Stomach (tissue), 8 donors: ENCODE measurements at regions not wholly inside any gene's neighbourhood (a gene's known extent, or its start where the extent isn't known, plus 50 kb on each side); places are given as distances from the start of the nearest gene placed in this dataset.

ENCODE experiments used
- DNase-seq, 2 donors: peaks; one replicate each; pipeline versions ENCODE4 v3.0.0 to v3.0.0-alpha.2; 2013 to 2019
- H3K27ac ChIP-seq, 5 donors: fragments of 200-600 bp in 4 of 5; sonication (generic) in 4 of 5; one replicate each; pipeline ENCODE4 v1.5.1; 2013 to 2019; ENCODE audit warnings: mild to moderate bottlenecking in 1 of 5, moderate library complexity in 1 of 5
- H3K27me3 ChIP-seq, 3 donors: fragments of 200-600 bp; sonication (generic); one replicate each; pipeline ENCODE4 v1.5.1; 2017 to 2019; ENCODE audit warnings: mixed run types in 1 of 3
- H3K36me3 ChIP-seq, 4 donors: fragments of 200-600 bp; sonication (generic); 1 replicate in 3 of 4; 2 replicates in 1 of 4; pipeline ENCODE4 v1.5.1; 2016 to 2019
- H3K4me1 ChIP-seq, 4 donors: fragments of 200-600 bp; sonication (generic); one replicate each; pipeline ENCODE4 v1.5.1; 2016 to 2019
- H3K4me3 ChIP-seq, 4 donors: fragments of 200-600 bp; sonication (generic) in 3 of 4; one replicate each; pipeline ENCODE4 v1.5.1; 2016 to 2019; ENCODE audit warnings: mild to moderate bottlenecking in 1 of 4
- H3K9me3 ChIP-seq, 4 donors: fragments of 200-600 bp; sonication (generic); one replicate each; pipeline ENCODE4 v1.5.1; 2016 to 2019
- EP300 ChIP-seq: sonication (generic); formaldehyde crosslinking; IDR thresholded peaks from one replicate; pipeline ENCODE4 v1.6.1; 2017; ENCODE audit warnings: antibody characterized with exemption
- POLR2A ChIP-seq, 4 donors: fragments of 450-650 bp; IDR thresholded peaks; one replicate each; pipeline ENCODE4 v1.6.1; 2016; ENCODE audit warnings: antibody characterized with exemption in 4 of 4, control low read depth in 2 of 4, mild to moderate bottlenecking in 1 of 4, moderate library complexity in 1 of 4
- POLR2AphosphoS5 ChIP-seq, 3 donors: sonication (generic); formaldehyde crosslinking; IDR thresholded peaks; one replicate each; pipeline ENCODE4 v1.6.1; 2016; ENCODE audit warnings: antibody characterized with exemption in 3 of 3
- WGBS, 5 donors: extraction: QIAGEN DNeasy Blood & Tissue Kit in 3 of 5; methylation state at CpG; one replicate each; pipeline versions ENCODE4 v1.1.5 to v1.1.7; 2013 to 2018; 5-methylcytosine and 5-hydroxymethylcytosine counted together
- intact Hi-C: fragments of 100-400 bp; cut with DNase I; formaldehyde crosslinking; loops from one replicate; pipeline ENCODE4 v1.15.1; 2023; ENCODE audit warnings: low total_unique reads
- TF ChIP-seq, protein P1 (sequence below), 7 experiments: fragments of 450-650 bp in 4 of 7; fragments of 200-600 bp in 3 of 7; sonication (generic) in 3 of 7; IDR thresholded peaks; one replicate each; pipeline ENCODE4 v1.5.1; 2016 to 2019; ENCODE audit warnings: antibody characterized with exemption in 7 of 7, control low read depth in 2 of 7, mild to moderate bottlenecking in 1 of 7
- donor health status: healthy with polysubstance abuse.
- donor health status: Bipolar disorder and iron deficiency.
- donor health status: healthy.

DNA sequence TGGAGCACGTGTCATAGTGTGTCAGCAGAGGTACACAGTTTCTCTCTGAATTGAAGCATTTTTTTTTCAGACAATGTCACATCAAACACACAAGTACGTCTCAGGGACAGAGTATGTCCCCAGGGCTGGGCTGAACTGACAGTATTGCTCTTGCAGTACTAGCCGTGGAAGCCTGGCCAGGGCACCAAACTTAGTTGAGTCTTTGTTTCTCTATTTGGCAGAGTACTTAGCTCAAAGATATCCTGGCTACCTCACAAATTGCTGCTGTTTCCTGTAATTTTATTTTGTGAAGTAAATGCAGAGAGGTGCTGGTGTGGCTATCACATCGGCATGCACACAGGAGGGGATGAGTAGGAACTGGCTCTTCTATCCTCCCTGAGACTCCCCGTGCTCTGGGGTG lies 691.6 kb upstream of the HS6ST1 start:
- Histone ChIP-seq H3K27me3 (no peaks in the 10 kb centered on the region), H3K27ac (no peak overlapping the region), H3K9me3 (no peaks in the 10 kb centered on the region), H3K4me1 (no peaks in the 10 kb centered on the region), H3K36me3 (no peaks in the 10 kb centered on the region), H3K4me3 (no peak overlapping the region)
- intact Hi-C loops: no loop called here
- WGBS, 5 donors: 72 to 78% (median 76%) methylated on average over 5 of the region's 5 CpGs
- TF ChIP-seq POLR2AphosphoS5 (IDR thresholded peaks at IDR 0.05) (no peak), POLR2A (IDR thresholded peaks at IDR 0.05) (no peak), EP300 (no peak)
- TF ChIP-seq, protein P1, sequence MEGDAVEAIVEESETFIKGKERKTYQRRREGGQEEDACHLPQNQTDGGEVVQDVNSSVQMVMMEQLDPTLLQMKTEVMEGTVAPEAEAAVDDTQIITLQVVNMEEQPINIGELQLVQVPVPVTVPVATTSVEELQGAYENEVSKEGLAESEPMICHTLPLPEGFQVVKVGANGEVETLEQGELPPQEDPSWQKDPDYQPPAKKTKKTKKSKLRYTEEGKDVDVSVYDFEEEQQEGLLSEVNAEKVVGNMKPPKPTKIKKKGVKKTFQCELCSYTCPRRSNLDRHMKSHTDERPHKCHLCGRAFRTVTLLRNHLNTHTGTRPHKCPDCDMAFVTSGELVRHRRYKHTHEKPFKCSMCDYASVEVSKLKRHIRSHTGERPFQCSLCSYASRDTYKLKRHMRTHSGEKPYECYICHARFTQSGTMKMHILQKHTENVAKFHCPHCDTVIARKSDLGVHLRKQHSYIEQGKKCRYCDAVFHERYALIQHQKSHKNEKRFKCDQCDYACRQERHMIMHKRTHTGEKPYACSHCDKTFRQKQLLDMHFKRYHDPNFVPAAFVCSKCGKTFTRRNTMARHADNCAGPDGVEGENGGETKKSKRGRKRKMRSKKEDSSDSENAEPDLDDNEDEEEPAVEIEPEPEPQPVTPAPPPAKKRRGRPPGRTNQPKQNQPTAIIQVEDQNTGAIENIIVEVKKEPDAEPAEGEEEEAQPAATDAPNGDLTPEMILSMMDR (IDR thresholded peaks at IDR 0.05): no peak
- DNase-seq: no peak

DNA sequence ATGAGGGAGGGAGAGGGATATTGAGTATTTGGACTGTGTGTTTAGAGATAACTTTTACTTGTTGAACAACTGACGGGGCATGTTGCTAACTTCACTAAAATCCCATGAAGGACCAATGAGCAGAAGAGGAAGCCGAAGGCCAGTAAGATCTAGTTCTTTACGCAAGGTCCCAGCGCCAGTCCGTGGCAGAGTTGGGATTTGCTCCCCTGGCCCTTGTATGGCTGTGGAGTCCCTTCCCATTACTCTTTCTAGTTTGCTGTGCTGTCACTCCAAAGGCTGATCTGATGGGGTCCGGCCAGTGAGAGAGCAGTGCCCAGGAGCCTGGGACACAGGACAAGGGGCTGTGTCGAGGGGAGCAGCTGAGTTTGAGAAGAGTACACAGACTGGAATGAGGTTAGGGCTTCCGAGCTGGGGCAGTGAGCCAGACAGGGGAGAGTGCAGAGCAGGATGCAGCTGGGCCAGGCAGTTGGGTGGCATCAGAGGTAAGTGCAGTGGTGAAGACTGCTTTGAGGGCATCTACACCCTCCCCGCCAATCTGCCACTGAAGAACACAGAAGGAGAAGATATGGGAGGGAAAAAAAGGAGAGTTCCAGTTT lies 692.9 kb upstream of the HS6ST1 start:
- no peak for DNase-seq
- TF ChIP-seq POLR2AphosphoS5 (IDR thresholded peaks at IDR 0.05) (no peak), EP300 (no peak), POLR2A (IDR thresholded peaks at IDR 0.05) (no peak)
- TF ChIP-seq, protein P1 (IDR thresholded peaks at IDR 0.05): no peak
- intact Hi-C loops: no loop called here
- Histone ChIP-seq H3K4me1 (no peaks in the 10 kb centered on the region), H3K27me3 (no peaks in the 10 kb centered on the region), H3K27ac (no peak overlapping the region), H3K4me3 (no peak overlapping the region), H3K36me3 (no peaks in the 10 kb centered on the region), H3K9me3 (no peaks in the 10 kb centered on the region)
- WGBS, 5 donors: 61 to 84% (median 73%) methylated on average over 9 of the region's 9 CpGs

GRCh38 chr2:129014432-129014831 lies 695.8 kb upstream of the HS6ST1 start:
- TF ChIP-seq, protein P1 (IDR thresholded peaks at IDR 0.05): no peak
- TF ChIP-seq POLR2A (IDR thresholded peaks at IDR 0.05) (no peak), EP300 (no peak), POLR2AphosphoS5 (IDR thresholded peaks at IDR 0.05) (no peak)
- no peak for DNase-seq
- Histone ChIP-seq H3K36me3 (no peaks in the 10 kb centered on the region), H3K27ac (no peak overlapping the region), H3K9me3 (no peaks in the 10 kb centered on the region), H3K27me3 (no peaks in the 10 kb centered on the region), H3K4me3 (no peak overlapping the region), H3K4me1 (no peaks in the 10 kb centered on the region)
- WGBS, 5 donors: 65 to 82% (median 74%) methylated on average over 2 of the region's 2 CpGs
- intact Hi-C loops: no loop called here

DNA sequence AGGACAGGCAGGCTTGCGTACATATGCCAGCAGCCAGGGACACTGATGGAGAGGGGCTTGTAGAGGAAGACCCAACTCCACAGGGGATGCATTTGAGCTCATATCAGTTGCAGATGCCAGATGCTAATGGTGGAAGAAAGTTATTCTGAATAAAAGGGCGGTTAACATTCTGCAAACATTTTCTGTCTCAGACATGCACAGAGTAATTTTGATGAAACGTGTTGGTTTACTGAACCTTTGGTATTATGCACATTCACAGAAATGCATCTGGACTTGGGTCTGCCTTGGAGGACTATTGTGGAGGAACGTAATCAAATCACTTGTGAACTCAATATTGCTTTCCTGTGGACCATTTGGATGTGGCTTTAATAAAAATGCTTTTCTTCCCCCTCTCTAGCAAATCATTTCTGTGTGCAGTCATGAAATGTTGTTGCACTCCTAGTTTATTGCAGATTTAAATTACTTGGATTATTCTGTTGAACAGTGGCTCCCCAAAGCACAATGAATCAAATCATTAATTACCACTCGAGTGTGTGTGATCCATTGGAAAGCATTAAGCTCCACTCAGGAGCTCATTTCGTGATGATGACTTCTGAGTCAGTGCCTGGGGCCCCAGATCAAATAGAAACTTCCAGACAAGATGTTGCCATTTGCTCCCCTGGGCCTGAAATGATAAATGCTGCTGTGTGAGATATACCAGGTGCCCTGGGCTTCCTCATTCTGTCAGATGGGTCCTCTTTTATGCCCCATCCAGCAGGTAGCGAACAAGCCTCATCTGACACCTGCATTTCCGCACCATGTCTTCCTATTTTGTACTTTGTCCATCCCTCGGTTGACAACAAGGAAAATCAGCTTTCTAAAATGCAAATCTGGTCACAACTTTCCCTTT lies 697.0 kb upstream of the HS6ST1 start:
- 82 to 91% (median 87%) methylated on average over 9 of the region's 9 CpGs for WGBS, 5 donors
- no peak overlapping the region for H3K27ac ChIP-seq
- intact Hi-C loops: no loop called here
- H3K36me3 ChIP-seq: no peaks in the 10 kb centered on the region
- TF ChIP-seq, protein P1 (IDR thresholded peaks at IDR 0.05): no peak
- no peaks in the 10 kb centered on the region for H3K9me3 ChIP-seq
- DNase-seq: no peak
- no peaks in the 10 kb centered on the region for H3K27me3 ChIP-seq
- no peaks in the 10 kb centered on the region for H3K4me1 ChIP-seq
- no peak overlapping the region for H3K4me3 ChIP-seq
